ENCODE measurements at regions not wholly inside any gene's neighbourhood (a gene's known extent, or its start where the extent isn't known, plus 50 kb on each side); places are given as distances from the start of the nearest gene placed in this dataset.

DNA sequence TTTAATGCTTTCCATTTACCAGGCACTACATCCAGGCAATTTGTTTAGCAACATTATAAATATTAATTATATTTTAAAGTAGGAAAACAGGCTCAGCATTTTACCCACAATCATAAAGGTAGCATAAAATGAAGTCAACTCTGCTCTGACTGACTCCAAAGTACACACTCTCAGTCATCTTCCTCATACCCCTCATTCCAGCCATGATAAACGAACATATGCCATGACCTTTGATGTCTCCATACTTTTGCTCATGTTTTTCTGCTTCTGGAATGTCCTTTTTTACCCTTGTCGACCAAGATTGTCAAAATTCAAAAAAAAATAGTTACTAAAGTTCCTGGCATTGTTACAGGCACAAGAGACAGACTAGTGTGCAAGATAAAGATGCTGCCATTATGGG lies 77.7 kb upstream of the SOX6 start:
- no peak for DNase-seq

DNA sequence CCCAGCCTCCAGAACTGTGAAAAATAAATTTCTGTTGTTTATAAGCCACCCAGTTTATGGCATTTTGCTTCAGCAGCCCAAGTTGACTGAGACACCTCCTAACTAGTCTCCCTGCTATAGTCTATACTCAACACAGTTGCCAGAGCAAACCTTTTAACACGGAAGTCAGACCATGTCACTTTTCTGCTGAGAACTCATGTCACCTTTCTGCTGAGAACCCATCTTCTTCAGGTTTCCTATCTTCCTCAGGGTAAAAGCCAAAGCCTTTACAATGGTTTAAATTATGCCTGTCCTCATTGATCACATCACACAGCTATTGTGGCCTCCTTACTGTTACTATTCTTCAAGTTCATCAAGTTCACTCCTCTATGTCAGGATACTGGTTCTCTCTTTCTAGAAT lies 74.3 kb upstream of the SOX6 start:
- DNase-seq, result no peak

DNA sequence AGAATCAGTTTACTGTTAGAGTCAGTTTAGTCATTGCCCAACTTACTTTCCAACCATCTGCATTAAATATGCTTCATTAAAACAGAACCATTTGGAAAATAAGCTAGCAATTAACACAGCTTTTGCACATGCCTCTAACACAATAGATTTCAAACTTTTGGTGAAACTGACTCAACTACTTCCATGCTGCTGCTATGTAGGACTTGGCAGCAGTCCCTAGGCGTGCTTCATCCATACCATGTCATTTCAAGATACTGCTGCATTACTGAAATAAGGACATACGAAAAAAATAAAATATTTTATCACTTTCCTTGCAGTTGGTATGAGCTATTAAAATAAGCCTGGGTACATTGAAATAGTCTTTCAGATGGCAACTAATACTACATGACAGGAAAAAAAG lies 65.5 kb upstream of the SOX6 start:
- DNase-seq, result no peak

DNA sequence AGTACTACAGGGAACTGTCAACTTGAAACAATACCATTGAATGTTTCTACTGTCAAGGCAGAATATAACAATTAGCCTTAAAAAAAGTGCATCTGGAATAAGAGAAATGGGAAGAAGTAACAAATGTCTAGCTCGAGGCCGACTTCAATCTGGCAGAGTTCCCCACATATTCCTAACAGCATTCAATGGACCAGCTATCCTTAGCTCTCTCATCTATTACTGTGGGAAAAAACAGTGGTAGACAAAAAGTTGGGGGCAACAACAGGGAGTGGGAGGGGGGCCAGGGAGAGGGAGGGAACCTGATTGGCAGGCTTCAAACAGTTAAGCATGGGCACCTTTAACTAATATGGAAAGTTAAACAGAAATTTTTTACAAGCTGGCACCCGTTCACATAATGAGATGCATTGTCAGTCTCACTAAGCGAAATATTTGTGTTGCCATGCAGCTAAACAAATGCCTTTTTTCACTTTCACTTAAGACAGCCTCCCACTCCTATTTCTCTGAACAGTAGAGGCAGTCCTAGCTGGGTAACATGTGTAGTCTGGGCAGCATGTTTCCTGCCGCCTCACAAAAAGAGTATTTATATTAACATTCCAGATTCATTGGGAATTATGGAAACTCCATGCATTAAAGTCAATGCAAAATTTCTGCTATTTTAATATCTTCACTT lies 62.2 kb upstream of the SOX6 start:
- DNase-seq, result no peak

DNA sequence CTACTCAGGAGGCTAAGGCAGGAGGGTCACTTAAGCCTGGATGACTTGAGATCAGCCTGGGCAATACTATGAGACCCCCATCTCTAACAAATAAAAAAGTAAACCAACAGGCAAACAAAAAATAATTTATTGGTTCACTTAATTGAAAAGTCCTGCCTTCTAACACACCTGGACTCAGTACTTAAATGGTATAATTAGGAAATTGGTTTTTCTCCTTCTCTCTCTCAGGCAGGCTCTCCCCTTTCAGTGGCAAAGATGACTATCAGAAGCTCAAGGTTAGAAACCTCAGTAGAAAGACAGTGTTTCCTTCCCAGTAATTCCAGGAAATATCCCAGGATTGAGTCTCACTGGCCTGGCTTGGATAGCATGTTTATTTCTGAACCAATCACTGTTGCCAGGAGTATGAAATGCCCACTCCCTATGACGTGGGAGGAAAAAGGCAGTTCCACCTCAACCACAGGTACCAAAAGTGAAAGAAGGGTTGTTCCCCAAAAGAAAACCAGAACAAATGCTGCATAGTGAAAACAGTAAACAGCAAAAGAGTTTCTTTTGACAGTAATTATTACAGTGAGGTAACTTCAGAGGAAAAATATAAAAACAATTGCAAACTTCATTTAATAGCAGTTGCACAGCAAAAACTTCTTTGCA lies 56.3 kb upstream of the SOX6 start:
- DNase-seq, result no peak

DNA sequence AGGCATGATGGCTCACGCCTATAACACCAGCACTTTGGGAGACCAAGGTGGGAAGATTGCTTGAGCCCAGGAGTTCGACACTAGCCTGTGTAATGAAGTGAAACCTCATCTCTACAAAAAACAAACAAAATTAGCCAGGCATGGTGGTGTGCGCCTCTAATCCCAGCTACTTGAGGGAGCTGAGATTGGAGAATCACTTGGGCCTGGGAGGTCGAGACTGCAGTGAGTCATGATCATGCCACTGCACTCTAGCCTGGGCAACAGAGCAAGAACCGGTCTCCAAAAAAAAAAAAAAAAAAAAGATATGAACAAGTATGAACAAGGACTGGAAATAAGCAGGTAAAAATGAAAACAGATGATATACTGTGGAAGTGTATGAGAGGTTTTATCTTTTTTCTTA lies 54.1 kb upstream of the SOX6 start:
- DNase-seq, result no peak

DNA sequence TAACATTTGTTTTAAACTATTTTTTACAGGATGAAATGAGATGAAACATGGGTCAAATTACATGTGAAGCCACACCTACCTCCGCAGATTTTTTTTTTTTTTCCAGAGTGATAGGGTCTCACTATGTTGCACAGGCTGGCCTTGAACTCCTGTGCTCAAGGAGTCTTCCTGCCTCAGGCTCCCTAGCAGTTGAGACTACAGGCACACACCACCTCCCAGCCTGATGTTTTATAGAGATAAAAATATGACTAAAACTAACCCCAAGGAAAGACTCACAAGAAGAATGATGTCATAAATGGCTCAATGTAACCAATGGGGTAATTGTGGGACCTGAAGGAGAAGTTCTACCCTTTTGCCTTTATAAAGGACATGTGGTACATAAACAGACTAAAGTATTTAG lies 52.3 kb upstream of the SOX6 start:
- no peak for DNase-seq

DNA sequence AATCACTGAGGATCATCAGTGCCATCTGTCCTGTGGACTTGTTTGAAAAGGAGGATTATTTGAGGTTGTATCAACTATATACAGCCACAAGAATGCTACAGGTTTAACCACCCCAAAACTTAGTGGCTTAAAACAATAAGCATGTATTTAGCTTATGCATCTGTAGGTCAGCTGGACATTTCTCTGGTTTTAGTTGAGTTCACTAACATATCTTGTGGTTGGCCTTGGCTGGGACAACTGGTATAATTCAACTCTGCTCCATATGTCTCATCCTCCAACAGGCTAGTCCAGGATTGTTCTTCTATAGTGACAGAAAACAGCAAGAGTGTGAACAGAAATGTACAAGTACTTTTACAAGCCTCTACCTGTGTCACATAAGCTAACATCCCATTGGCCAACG lies 49.9 kb upstream of the SOX6 start:
- no peak for DNase-seq
